HG03103 (cell line): ENCODE measurements at regions not wholly inside any gene's neighbourhood (a gene's known extent, or its start where the extent isn't known, plus 50 kb on each side); places are given as distances from the start of the nearest gene placed in this dataset.

Experiments
- ATAC-seq: cut with Tn5 transposase; IDR thresholded peaks from one replicate; pipeline ENCODE4 v1.9.1; 2021; ENCODE audit warnings: low read depth; ENCODE audit not compliant: unreplicated experiment

GRCh38 chr20:56865055-56865454, 235.9 kb downstream of the TFAP2C start:
- ATAC-seq = no peak

GRCh38 chr20:56867128-56867527, 238.0 kb downstream of the TFAP2C start:
- ATAC-seq = no peak

- ATAC-seq = no peak
These were observed 239.6 kb downstream of the TFAP2C start for GRCh38 chr20:56868746-56869145.

GRCh38 chr20:56870271-56870670, 241.2 kb downstream of the TFAP2C start:
- no peak for ATAC-seq

GRCh38 chr20:56871691-56872090, 242.6 kb downstream of the TFAP2C start:
- no peak for ATAC-seq

GRCh38 chr20:56872620-56873458, 243.7 kb downstream of the TFAP2C start:
- no peak for ATAC-seq

- no peak for ATAC-seq
These were observed 244.7 kb downstream of the TFAP2C start for GRCh38 chr20:56873836-56874235.

GRCh38 chr20:56875052-56875659, 246.1 kb downstream of the TFAP2C start:
- no peak for ATAC-seq

GRCh38 chr20:56875803-56876202, 246.7 kb downstream of the TFAP2C start:
- ATAC-seq = no peak

- ATAC-seq = no peak
These were observed 256.4 kb downstream of the TFAP2C start for GRCh38 chr20:56885521-56885920.

GRCh38 chr20:56890011-56890410, 260.9 kb downstream of the TFAP2C start:
- no peak for ATAC-seq

GRCh38 chr20:56893226-56893917, 264.3 kb downstream of the TFAP2C start:
- ATAC-seq = no peak

- no peak for ATAC-seq
These were observed 267.3 kb downstream of the TFAP2C start for GRCh38 chr20:56896447-56896846.

- ATAC-seq = no peak
These were observed 268.3 kb downstream of the TFAP2C start for GRCh38 chr20:56897318-56897957.

- no peak for ATAC-seq
These were observed 268.8 kb downstream of the TFAP2C start for GRCh38 chr20:56897958-56898349.

GRCh38 chr20:56899506-56899905, 270.4 kb downstream of the TFAP2C start:
- ATAC-seq = no peak

- ATAC-seq = no peak
These were observed 271.1 kb downstream of the TFAP2C start for GRCh38 chr20:56900252-56900651.

- no peak for ATAC-seq
These were observed 274.3 kb downstream of the TFAP2C start for GRCh38 chr20:56903421-56903820.

GRCh38 chr20:56903858-56904257, 274.8 kb downstream of the TFAP2C start:
- no peak for ATAC-seq

GRCh38 chr20:56909918-56910714, 281.0 kb downstream of the TFAP2C start:
- ATAC-seq = no peak
